ENCODE measurements at regions not wholly inside any gene's neighbourhood (a gene's known extent, or its start where the extent isn't known, plus 50 kb on each side); places are given as distances from the start of the nearest gene placed in this dataset.
"Not testable (repeated sequence)": the region's sequence is repeated elsewhere in the genome, so short reads cannot be mapped to it uniquely, and the experiment has no call there.

- no peak for DNase-seq
Measured at GRCh38 chr13:48851707-48852106, 124.0 kb upstream of the FNDC3A start.

- DNase-seq = no peak
Measured at GRCh38 chr13:48852911-48853727, 122.6 kb upstream of the FNDC3A start.

GRCh38 chr13:48853728-48854102 lies 122.0 kb upstream of the FNDC3A start:
- no peak for DNase-seq

- no peak for DNase-seq
Measured at GRCh38 chr13:48857576-48857975, 118.1 kb upstream of the FNDC3A start.

- no peak for DNase-seq
Measured at GRCh38 chr13:48858122-48858902, 117.4 kb upstream of the FNDC3A start.

- DNase-seq = no peak
Measured at GRCh38 chr13:48859272-48860105, 116.2 kb upstream of the FNDC3A start.

GRCh38 chr13:48860364-48860763 lies 115.3 kb upstream of the FNDC3A start:
- no peak for DNase-seq

- DNase-seq = no peak
Measured at GRCh38 chr13:48862572-48862971, 113.1 kb upstream of the FNDC3A start.

GRCh38 chr13:48864100-48864499 lies 111.6 kb upstream of the FNDC3A start:
- no peak for DNase-seq

GRCh38 chr13:48866249-48866648 lies 109.5 kb upstream of the FNDC3A start:
- DNase-seq = no peak

GRCh38 chr13:48873081-48873480 lies 102.6 kb upstream of the FNDC3A start:
- DNase-seq = no peak

GRCh38 chr13:48873587-48873986 lies 102.1 kb upstream of the FNDC3A start:
- DNase-seq = no peak

- DNase-seq = no peak
Measured at GRCh38 chr13:48874165-48874564, 101.5 kb upstream of the FNDC3A start.

- DNase-seq = no peak
Measured at GRCh38 chr13:48875047-48875446, 100.7 kb upstream of the FNDC3A start.

GRCh38 chr13:48876289-48876688 lies 99.4 kb upstream of the FNDC3A start:
- no peak for DNase-seq

GRCh38 chr13:48879432-48879831 lies 96.3 kb upstream of the FNDC3A start:
- no peak for DNase-seq

GRCh38 chr13:48879854-48880253 lies 95.9 kb upstream of the FNDC3A start:
- DNase-seq = no peak

GRCh38 chr13:48883786-48884185 lies 91.9 kb upstream of the FNDC3A start:
- not testable (repeated sequence) for DNase-seq

GRCh38 chr13:48885027-48885395 lies 90.7 kb upstream of the FNDC3A start:
- DNase-seq = no peak

- DNase-seq = no peak
Measured at GRCh38 chr13:48888613-48889012, 87.1 kb upstream of the FNDC3A start.

GRCh38 chr13:48890391-48890790 lies 85.3 kb upstream of the FNDC3A start:
- no peak for DNase-seq

GRCh38 chr13:48891586-48891985 lies 84.1 kb upstream of the FNDC3A start:
- no peak for DNase-seq

GRCh38 chr13:48892053-48892687 lies 83.5 kb upstream of the FNDC3A start:
- DNase-seq = no peak
